Liver (tissue), 3 donors: ENCODE measurements at regions not wholly inside any gene's neighbourhood (a gene's known extent, or its start where the extent isn't known, plus 50 kb on each side); places are given as distances from the start of the nearest gene placed in this dataset.
"Not testable (repeated sequence)": the region's sequence is repeated elsewhere in the genome, so short reads cannot be mapped to it uniquely, and the experiment has no call there.

Source experiments
- EGR1 ChIP-seq, 2 donors: IDR thresholded peaks; 2 replicates each; pipeline ENCODE4 v1.6.1; 2016 to 2018; ENCODE audit warnings: antibody characterized with exemption in 2 of 2, low read depth in 2 of 2
- GABPA ChIP-seq, 2 donors: IDR thresholded peaks in 1 of 2; conservative IDR thresholded peaks in 1 of 2; 2 replicates each; pipeline ENCODE4 v1.6.1; 2016; ENCODE audit warnings: antibody characterized with exemption in 2 of 2, mild to moderate bottlenecking in 1 of 2, moderate library complexity in 1 of 2
- HNF4A ChIP-seq, 2 donors: conservative IDR thresholded peaks; 2 replicates each; pipeline ENCODE4 v1.6.1; 2016; ENCODE audit warnings: antibody characterized with exemption in 2 of 2, mild to moderate bottlenecking in 2 of 2
- JUND ChIP-seq, 2 donors: IDR thresholded peaks; 2 replicates each; pipeline ENCODE4 v1.6.1; 2016; ENCODE audit warnings: antibody characterized with exemption in 2 of 2
- MAX ChIP-seq: IDR thresholded peaks from 2 replicates; pipeline ENCODE4 v1.6.1; 2016; ENCODE audit warnings: antibody characterized with exemption
- RAD21 ChIP-seq, 2 donors: IDR thresholded peaks; 2 replicates each; pipeline ENCODE4 v1.6.1; 2016; ENCODE audit warnings: antibody characterized with exemption in 2 of 2, mild to moderate bottlenecking in 2 of 2
- TAF1 ChIP-seq: conservative IDR thresholded peaks from 2 replicates; pipeline ENCODE4 v1.6.1; 2016; ENCODE audit warnings: antibody characterized with exemption, mild to moderate bottlenecking
- YY1 ChIP-seq: IDR thresholded peaks from 2 replicates; pipeline ENCODE4 v1.6.1; 2016; ENCODE audit warnings: antibody characterized with exemption, mild to moderate bottlenecking
- ZBTB33 ChIP-seq: IDR thresholded peaks from 2 replicates; pipeline ENCODE4 v1.6.1; 2016; ENCODE audit warnings: antibody characterized with exemption
- TF ChIP-seq, protein P1 (sequence below): fragments of 150-350 bp; IDR thresholded peaks from 2 replicates; pipeline ENCODE4 v1.5.1; 2017; ENCODE audit warnings: improper control_type of control experiment, low read depth, low read length; ENCODE audit not compliant: missing input control
- TF ChIP-seq, protein P2 (sequence below): IDR thresholded peaks from 2 replicates; pipeline ENCODE4 v1.6.1; 2016; ENCODE audit warnings: antibody characterized with exemption, mild to moderate bottlenecking
- donor health status: healthy.
- donor health status: healthy.

DNA sequence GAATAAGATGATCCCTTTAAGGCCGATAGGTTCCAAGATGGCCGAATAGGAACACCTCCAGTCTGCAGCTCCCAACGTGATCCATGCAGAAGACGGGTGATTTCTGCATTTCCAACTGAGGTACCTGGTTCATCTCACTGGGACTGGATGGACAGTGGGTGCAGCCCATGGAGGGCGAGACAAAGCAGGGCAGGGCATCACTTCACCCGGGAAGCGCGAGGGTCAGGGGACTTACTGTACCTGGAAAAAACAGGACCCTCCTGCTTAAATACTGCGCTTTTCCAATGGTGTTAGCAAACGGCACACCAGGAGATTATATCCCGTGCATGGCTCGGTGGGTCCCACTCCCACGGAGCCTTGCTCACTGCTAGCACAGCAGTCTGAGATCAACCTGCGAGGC lies 163.2 kb upstream of the SMARCAD1 start:
- TF ChIP-seq, protein P1, sequence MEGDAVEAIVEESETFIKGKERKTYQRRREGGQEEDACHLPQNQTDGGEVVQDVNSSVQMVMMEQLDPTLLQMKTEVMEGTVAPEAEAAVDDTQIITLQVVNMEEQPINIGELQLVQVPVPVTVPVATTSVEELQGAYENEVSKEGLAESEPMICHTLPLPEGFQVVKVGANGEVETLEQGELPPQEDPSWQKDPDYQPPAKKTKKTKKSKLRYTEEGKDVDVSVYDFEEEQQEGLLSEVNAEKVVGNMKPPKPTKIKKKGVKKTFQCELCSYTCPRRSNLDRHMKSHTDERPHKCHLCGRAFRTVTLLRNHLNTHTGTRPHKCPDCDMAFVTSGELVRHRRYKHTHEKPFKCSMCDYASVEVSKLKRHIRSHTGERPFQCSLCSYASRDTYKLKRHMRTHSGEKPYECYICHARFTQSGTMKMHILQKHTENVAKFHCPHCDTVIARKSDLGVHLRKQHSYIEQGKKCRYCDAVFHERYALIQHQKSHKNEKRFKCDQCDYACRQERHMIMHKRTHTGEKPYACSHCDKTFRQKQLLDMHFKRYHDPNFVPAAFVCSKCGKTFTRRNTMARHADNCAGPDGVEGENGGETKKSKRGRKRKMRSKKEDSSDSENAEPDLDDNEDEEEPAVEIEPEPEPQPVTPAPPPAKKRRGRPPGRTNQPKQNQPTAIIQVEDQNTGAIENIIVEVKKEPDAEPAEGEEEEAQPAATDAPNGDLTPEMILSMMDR: not testable (repeated sequence)
- not testable (repeated sequence) for TF ChIP-seq EGR1 (IDR thresholded peaks at IDR 0.05; ENCODE audit: low read depth in 2 of 2); YY1; RAD21 (IDR thresholded peaks at IDR 0.05); MAX; TAF1; JUND (IDR thresholded peaks at IDR 0.05); GABPA (IDR thresholded peaks at IDR 0.05 in 1 of 2, conservative IDR thresholded peaks at IDR 0.05 in 1 of 2); ZBTB33; HNF4A (conservative IDR thresholded peaks at IDR 0.05)
- TF ChIP-seq, protein P2, sequence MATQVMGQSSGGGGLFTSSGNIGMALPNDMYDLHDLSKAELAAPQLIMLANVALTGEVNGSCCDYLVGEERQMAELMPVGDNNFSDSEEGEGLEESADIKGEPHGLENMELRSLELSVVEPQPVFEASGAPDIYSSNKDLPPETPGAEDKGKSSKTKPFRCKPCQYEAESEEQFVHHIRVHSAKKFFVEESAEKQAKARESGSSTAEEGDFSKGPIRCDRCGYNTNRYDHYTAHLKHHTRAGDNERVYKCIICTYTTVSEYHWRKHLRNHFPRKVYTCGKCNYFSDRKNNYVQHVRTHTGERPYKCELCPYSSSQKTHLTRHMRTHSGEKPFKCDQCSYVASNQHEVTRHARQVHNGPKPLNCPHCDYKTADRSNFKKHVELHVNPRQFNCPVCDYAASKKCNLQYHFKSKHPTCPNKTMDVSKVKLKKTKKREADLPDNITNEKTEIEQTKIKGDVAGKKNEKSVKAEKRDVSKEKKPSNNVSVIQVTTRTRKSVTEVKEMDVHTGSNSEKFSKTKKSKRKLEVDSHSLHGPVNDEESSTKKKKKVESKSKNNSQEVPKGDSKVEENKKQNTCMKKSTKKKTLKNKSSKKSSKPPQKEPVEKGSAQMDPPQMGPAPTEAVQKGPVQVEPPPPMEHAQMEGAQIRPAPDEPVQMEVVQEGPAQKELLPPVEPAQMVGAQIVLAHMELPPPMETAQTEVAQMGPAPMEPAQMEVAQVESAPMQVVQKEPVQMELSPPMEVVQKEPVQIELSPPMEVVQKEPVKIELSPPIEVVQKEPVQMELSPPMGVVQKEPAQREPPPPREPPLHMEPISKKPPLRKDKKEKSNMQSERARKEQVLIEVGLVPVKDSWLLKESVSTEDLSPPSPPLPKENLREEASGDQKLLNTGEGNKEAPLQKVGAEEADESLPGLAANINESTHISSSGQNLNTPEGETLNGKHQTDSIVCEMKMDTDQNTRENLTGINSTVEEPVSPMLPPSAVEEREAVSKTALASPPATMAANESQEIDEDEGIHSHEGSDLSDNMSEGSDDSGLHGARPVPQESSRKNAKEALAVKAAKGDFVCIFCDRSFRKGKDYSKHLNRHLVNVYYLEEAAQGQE: not testable (repeated sequence)
